SK-N-SH (cell line): ENCODE measurements at regions not wholly inside any gene's neighbourhood (a gene's known extent, or its start where the extent isn't known, plus 50 kb on each side); places are given as distances from the start of the nearest gene placed in this dataset.

Experiments
- CTCF ChIA-PET: fragments of 300-600, 350-600 bp; formaldehyde crosslinking; extraction: SDS; loops from one replicate; lab custom pipeline; 2021; lab: Yijun Ruan, JAX
- POLR2A ChIA-PET: fragments of 350-600 bp; sonication (Branson Sonifier 250); formaldehyde crosslinking; extraction: SDS; loops from one replicate; lab custom pipeline; 2020; ENCODE audit warnings: antibody characterized with exemption, inconsistent platforms; lab: Yijun Ruan, JAX
- DNase-seq: peaks from one replicate; pipeline ENCODE4 v3.0.0; 2012
- H2AFZ ChIP-seq: fragments of 200-600 bp; sonication (generic); 2 replicates; pipeline ENCODE4 v1.8.1; 2016; ENCODE audit warnings: antibody characterized with exemption, mild to moderate bottlenecking, low read depth
- H3F3A ChIP-seq: fragments of 200-600 bp; sonication (generic); replicated peaks from 2 replicates; pipeline ENCODE3; 2016; ENCODE audit warnings: antibody characterized with exemption, mild to moderate bottlenecking; ENCODE audit not compliant: insufficient read depth
- H3K27ac ChIP-seq, 2 experiments: fragments of 200-500 bp in 1 of 2; fragments of 200-600 bp in 1 of 2; sonication (Bioruptor generic) in 1 of 2; sonication (generic), shearing (Covaris generic) in 1 of 2; 2 replicates each; pipeline versions ENCODE4 v1.5.1 to v1.6.1; 2014 to 2016; ENCODE audit warnings: low read depth in 2 of 2, inconsistent platforms in 1 of 2, low read length in 1 of 2, mild to moderate bottlenecking in 1 of 2, mixed read lengths in 1 of 2
- H3K27me3 ChIP-seq: fragments of 200-600 bp; sonication (generic), shearing (Covaris generic); 2 replicates; pipeline ENCODE4 v1.6.1; 2016; ENCODE audit warnings: mixed run types; ENCODE audit not compliant: insufficient read depth
- H3K36me3 ChIP-seq, 2 experiments: fragments of 200-500 bp in 1 of 2; fragments of 200-600 bp in 1 of 2; sonication (Bioruptor generic) in 1 of 2; sonication (generic) in 1 of 2; replicated peaks in 1 of 2; 2 replicates each; pipeline versions ENCODE3 to v1.5.1; 2014 to 2016; ENCODE audit warnings: low read length in 1 of 2, mild to moderate bottlenecking in 1 of 2; ENCODE audit not compliant: insufficient read depth in 2 of 2, control insufficient read depth in 1 of 2
- H3K4me1 ChIP-seq, 2 experiments: fragments of 200-500 bp in 1 of 2; fragments of 200-600 bp in 1 of 2; sonication (Bioruptor generic) in 1 of 2; sonication (generic), shearing (Covaris generic) in 1 of 2; 2 replicates each; pipeline versions ENCODE4 v1.5.1 to v1.6.1; 2014 to 2016; ENCODE audit warnings: low read depth in 1 of 2, low read length in 1 of 2, mixed run types in 1 of 2; ENCODE audit not compliant: insufficient read depth in 2 of 2, control insufficient read depth in 1 of 2
- H3K4me2 ChIP-seq: fragments of 200-600 bp; sonication (generic), shearing (Covaris generic); 2 replicates; pipeline ENCODE4 v1.6.1; 2017; ENCODE audit warnings: mixed run types
- H3K4me3 ChIP-seq, 2 experiments: fragments of 200-500 bp in 1 of 2; fragments of 200-600 bp in 1 of 2; sonication (Bioruptor generic) in 1 of 2; sonication (generic), shearing (Covaris generic) in 1 of 2; 2 replicates each; pipeline versions ENCODE4 v1.5.1 to v1.8.1; 2014 to 2016; ENCODE audit warnings: low read depth in 2 of 2, inconsistent platforms in 1 of 2, low read length in 1 of 2, mild to moderate bottlenecking in 1 of 2, mixed read lengths in 1 of 2, moderate library complexity in 1 of 2
- H3K79me2 ChIP-seq: fragments of 200-600 bp; sonication (generic); 2 replicates; pipeline ENCODE4 v1.8.1; 2017; ENCODE audit warnings: mild to moderate bottlenecking; ENCODE audit not compliant: insufficient read depth
- H3K9ac ChIP-seq: fragments of 200-600 bp; sonication (generic); 2 replicates; pipeline ENCODE4 v1.6.1; 2017; ENCODE audit warnings: mixed run types
- H3K9me2 ChIP-seq: fragments of 200-600 bp; sonication (generic); 2 replicates; pipeline ENCODE4 v1.6.1; 2017; ENCODE audit warnings: mixed run types
- H3K9me3 ChIP-seq: fragments of 200-600 bp; sonication (generic); 2 replicates; pipeline ENCODE4 v1.6.1; 2017; ENCODE audit warnings: mixed run types, mild to moderate bottlenecking, moderate library complexity
- H4K20me1 ChIP-seq: fragments of 200-600 bp; sonication (generic); 2 replicates; pipeline ENCODE4 v1.6.1; 2017; ENCODE audit warnings: mild to moderate bottlenecking, mixed run types; ENCODE audit not compliant: insufficient read depth
- ELF1 ChIP-seq: IDR thresholded peaks from 2 replicates; pipeline ENCODE4 v1.4.0; 2012
- EP300 ChIP-seq, 2 experiments: IDR thresholded peaks; 2 replicates each; pipeline versions ENCODE4 v1.4.0 to v1.6.1; 2012; ENCODE audit warnings: borderline replicate concordance in 1 of 2, low read depth in 1 of 2, low read length in 1 of 2
- EZH2phosphoT487 ChIP-seq: fragments of 200-600 bp; sonication (generic); IDR thresholded peaks from 2 replicates; pipeline ENCODE4 v1.6.1; 2017; ENCODE audit warnings: low read depth, mixed run types, mild to moderate bottlenecking, antibody characterized with exemption, moderate library complexity, borderline replicate concordance
- FOXM1 ChIP-seq: IDR thresholded peaks from 2 replicates; pipeline ENCODE4 v1.4.0; 2012; ENCODE audit warnings: low read depth, mild to moderate bottlenecking
- IRF3 ChIP-seq: fragments of 150-350 bp; IDR thresholded peaks from 2 replicates; pipeline ENCODE4 v1.6.1; 2016; ENCODE audit warnings: mild to moderate bottlenecking, low read depth, low read length
- MAX ChIP-seq: IDR thresholded peaks from 2 replicates; pipeline ENCODE4 v1.4.0; 2012; ENCODE audit warnings: low read depth
- MXI1 ChIP-seq: IDR thresholded peaks from 2 replicates; pipeline ENCODE4 v1.6.1; 2012; ENCODE audit warnings: mild to moderate bottlenecking, low read depth, low read length, improper control_type of control experiment
- NRF1 ChIP-seq: IDR thresholded peaks from 2 replicates; pipeline ENCODE4 v1.6.1; 2012; ENCODE audit warnings: low read depth, mild to moderate bottlenecking, low read length
- RAD21 ChIP-seq: IDR thresholded peaks from 2 replicates; pipeline ENCODE4 v1.6.1; 2012; ENCODE audit warnings: mild to moderate bottlenecking, low read length
- RFX5 ChIP-seq: IDR thresholded peaks from 2 replicates; pipeline ENCODE4 v1.6.1; 2012; ENCODE audit warnings: mild to moderate bottlenecking, improper control_type of control experiment, low read length
- RXRA ChIP-seq: IDR thresholded peaks from 2 replicates; pipeline ENCODE4 v1.4.0; 2012; ENCODE audit warnings: low read depth, mild to moderate bottlenecking, borderline replicate concordance
- SIN3A ChIP-seq: IDR thresholded peaks from 2 replicates; pipeline ENCODE4 v1.6.1; 2012; ENCODE audit warnings: low read depth, mild to moderate bottlenecking, low read length, moderate library complexity, borderline replicate concordance
- TCF12 ChIP-seq: IDR thresholded peaks from 2 replicates; pipeline ENCODE4 v1.4.0; 2012
- TEAD4 ChIP-seq: IDR thresholded peaks from 2 replicates; pipeline ENCODE4 v1.4.0; 2012; ENCODE audit warnings: mild to moderate bottlenecking, borderline replicate concordance; ENCODE audit not compliant: insufficient read depth
- USF2 ChIP-seq: fragments of 150-350 bp; IDR thresholded peaks from 2 replicates; pipeline ENCODE4 v1.6.1; 2017; ENCODE audit warnings: antibody characterized with exemption, low read length, low read depth, borderline replicate concordance
- YY1 ChIP-seq: IDR thresholded peaks from 2 replicates; pipeline ENCODE4 v1.4.0; 2012; ENCODE audit warnings: low read depth, mild to moderate bottlenecking
- ZBTB33 ChIP-seq: IDR thresholded peaks from 2 replicates; pipeline ENCODE4 v1.4.0; 2012; ENCODE audit warnings: low read depth, borderline replicate concordance
- WGBS: methylation state at CpG from one replicate; pipeline ENCODE4 v1.1.6; 2017; ENCODE audit warnings: low lambda C conversion rate; 5-methylcytosine and 5-hydroxymethylcytosine counted together

GRCh38 chr20:24867556-24867955, 81.5 kb upstream of the CST7 start:
- Histone ChIP-seq H3K4me2 (no peak overlapping the region), H3K9me3 (no peaks in the 10 kb centered on the region), H3F3A (no peaks in the 10 kb centered on the region), H3K4me3 (no peak overlapping the region), H3K9me2 (no peaks in the 10 kb centered on the region), H3K4me1 (peaks cover 0 to 17% of the 10 kb centered on the region in 2 experiments; a peak in 1 of 4 replicates), H3K79me2 (no peaks in the 10 kb centered on the region), H4K20me1 (no peaks in the 10 kb centered on the region), H2AFZ (no peak overlapping the region), H3K36me3 (no peaks in the 10 kb centered on the region), H3K27ac (no peak overlapping the region), H3K27me3 (no peaks in the 10 kb centered on the region), H3K9ac (no peak overlapping the region)
- POLR2A ChIA-PET, result no interaction called here
- CTCF ChIA-PET, result no interaction called here
- no peak for DNase-seq
- 51% methylated on average over 8 of the region's 8 CpGs for WGBS
- TF ChIP-seq IRF3 (no peak), EP300 (IDR thresholded peaks at IDR 0.05; ENCODE audit: borderline replicate concordance in 1 of 2, low read depth in 1 of 2, low read length in 1 of 2) (no peak), YY1 (no peak), MXI1 (no peak), FOXM1 (no peak), EZH2phosphoT487 (no peak), RXRA (no peak), RAD21 (no peak), USF2 (no peak), SIN3A (no peak), RFX5 (no peak), MAX (no peak), TCF12 (no peak), ELF1 (no peak), NRF1 (no peak), TEAD4 (no peak), ZBTB33 (no peak)
